Lower leg skin (tissue), 4 donors: ENCODE measurements at regions not wholly inside any gene's neighbourhood (a gene's known extent, or its start where the extent isn't known, plus 50 kb on each side); places are given as distances from the start of the nearest gene placed in this dataset.

Experiments used
- DNase-seq, 2 donors: peaks; one replicate each; pipeline ENCODE4 v3.0.0-alpha.2; 2019; ENCODE audit warnings: low spot score in 2 of 2
- H3K4me3 ChIP-seq: fragments of 200-600 bp; sonication (generic); 2 replicates; pipeline ENCODE4 v1.5.1; 2017; ENCODE audit warnings: mild to moderate bottlenecking, low read depth; ENCODE audit not compliant: poor library complexity, severe bottlenecking
- CTCF ChIP-seq, 3 donors: fragments of 450-650 bp; IDR thresholded peaks; one replicate each; pipeline ENCODE4 v1.5.1; 2016; ENCODE audit warnings: antibody characterized with exemption in 3 of 3, mild to moderate bottlenecking in 3 of 3, moderate library complexity in 2 of 3
- POLR2A ChIP-seq, 2 donors: fragments of 450-650 bp; IDR thresholded peaks; one replicate each; pipeline ENCODE4 v1.6.1; 2016 to 2017; ENCODE audit warnings: antibody characterized with exemption in 2 of 2, mild to moderate bottlenecking in 1 of 2, moderate library complexity in 1 of 2
- WGBS, 2 donors: methylation state at CpG; one replicate each; pipeline ENCODE4 v1.1.5; 2018; 5-methylcytosine and 5-hydroxymethylcytosine counted together
- intact Hi-C: fragments of 100-400 bp; cut with DNase I; formaldehyde crosslinking; loops from one replicate; pipeline ENCODE4 v1.15.0; 2023; ENCODE audit warnings: low total_unique reads

GRCh38 chr2:37790019-37790418 lies 118.6 kb upstream of the CDC42EP3 start:
- H3K4me3 ChIP-seq = no peak overlapping the region
- DNase-seq = no peak
- intact Hi-C loops = no loop called here
- 71 to 79% methylated on average over 2 of the region's 2 CpGs for WGBS, 2 donors
- TF ChIP-seq CTCF (IDR thresholded peaks at IDR 0.05) (no peak), POLR2A (IDR thresholded peaks at IDR 0.05) (no peak)

- 92 to 95% methylated on average over 3 of the region's 3 CpGs for WGBS, 2 donors
- intact Hi-C loops = no loop called here
- TF ChIP-seq CTCF (IDR thresholded peaks at IDR 0.05) = no peak
- no peak for TF ChIP-seq POLR2A (IDR thresholded peaks at IDR 0.05)
- no peak for DNase-seq
- no peak overlapping the region for H3K4me3 ChIP-seq
Measured at GRCh38 chr2:37790462-37790861, 119.0 kb upstream of the CDC42EP3 start.

DNA sequence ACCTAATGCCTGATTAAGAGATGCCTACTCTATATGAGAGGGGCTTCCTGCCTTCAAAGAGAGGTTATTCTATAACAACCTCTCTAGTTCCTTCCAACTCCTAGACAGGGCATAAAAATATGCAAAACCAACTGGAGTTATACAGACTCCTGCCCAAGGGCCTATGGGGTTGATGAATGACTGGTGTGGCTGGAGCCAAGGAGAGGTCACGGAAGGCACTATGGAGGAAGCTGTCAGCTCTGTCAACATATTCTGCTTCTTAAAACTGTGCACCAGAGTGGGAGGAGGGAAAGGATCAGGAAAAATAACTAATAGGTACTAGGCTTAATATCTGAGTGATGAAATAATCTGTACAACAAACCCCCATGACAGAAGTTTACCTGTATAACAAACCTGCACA lies 120.9 kb upstream of the CDC42EP3 start:
- WGBS, 2 donors = 86 to 93% methylated on average over 1 of the region's 1 CpG
- intact Hi-C loops = no loop called here

DNA sequence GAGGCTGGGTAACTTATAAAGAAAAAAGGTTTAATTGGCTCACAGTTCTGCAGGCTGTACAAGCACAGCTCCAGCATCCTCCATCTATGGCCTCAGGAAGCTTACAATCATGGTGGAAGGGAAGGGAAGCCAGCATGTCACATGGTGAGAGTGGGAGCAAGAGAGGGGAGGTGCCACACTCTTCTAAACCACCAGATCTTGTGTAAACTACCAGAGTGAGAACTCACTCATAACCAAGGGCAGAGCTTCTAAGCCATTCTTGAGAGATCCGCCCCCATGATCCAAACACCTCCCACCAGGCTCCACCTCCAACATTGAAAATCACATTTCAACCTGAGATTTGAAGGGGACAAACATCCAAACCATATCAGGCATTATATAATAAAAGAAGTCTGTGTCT lies 121.6 kb upstream of the CDC42EP3 start:
- intact Hi-C loops = no loop called here
- TF ChIP-seq POLR2A (IDR thresholded peaks at IDR 0.05) (no peak), CTCF (IDR thresholded peaks at IDR 0.05) (no peak)
- peak in 1 of 2 donors; percentile 39 for DNase-seq
- no peak overlapping the region for H3K4me3 ChIP-seq
- 96 to 100% methylated on average over 1 of the region's 1 CpG for WGBS, 2 donors

More for the DNA sequence above, 120.9 kb upstream of the CDC42EP3 start:
- peak in 1 of 2 donors; percentile 8 for DNase-seq
- H3K4me3 ChIP-seq = no peak overlapping the region
- TF ChIP-seq CTCF (IDR thresholded peaks at IDR 0.05) = no peak
- TF ChIP-seq POLR2A (IDR thresholded peaks at IDR 0.05) = no peak

- TF ChIP-seq POLR2A (IDR thresholded peaks at IDR 0.05) (no peak), CTCF (IDR thresholded peaks at IDR 0.05) (no peak)
- no peak for DNase-seq
- no peak overlapping the region for H3K4me3 ChIP-seq
- intact Hi-C loops = no loop called here
Measured at GRCh38 chr2:37794717-37795116, 123.3 kb upstream of the CDC42EP3 start.

DNA sequence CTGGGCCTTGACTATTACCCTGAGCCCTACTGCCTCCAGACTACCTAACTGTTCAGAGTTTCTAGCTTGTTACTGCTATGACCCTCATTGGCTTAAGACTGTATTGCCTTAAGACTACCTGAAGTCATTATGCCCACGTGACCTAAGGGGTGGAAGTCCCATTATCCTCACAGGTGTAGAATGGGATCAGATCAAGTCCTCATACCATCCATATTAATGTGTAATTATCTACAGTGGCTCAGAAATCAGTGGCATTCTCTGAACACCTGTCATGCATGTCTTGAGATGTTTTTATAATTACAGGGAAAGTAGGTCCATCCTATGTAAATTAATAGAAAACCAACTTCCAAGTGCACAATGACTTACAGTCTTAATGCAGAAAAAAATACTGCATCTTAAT lies 124.0 kb upstream of the CDC42EP3 start:
- WGBS, 2 donors = 90 to 94% methylated on average over 1 of the region's 1 CpG
- peak in 1 of 2 donors; percentile 4 for DNase-seq
- TF ChIP-seq POLR2A (IDR thresholded peaks at IDR 0.05) = no peak
- no peak for TF ChIP-seq CTCF (IDR thresholded peaks at IDR 0.05)
- H3K4me3 ChIP-seq = no peak overlapping the region
- intact Hi-C loops = no loop called here
